H1 (cell line): ENCODE measurements at regions not wholly inside any gene's neighbourhood (a gene's known extent, or its start where the extent isn't known, plus 50 kb on each side); places are given as distances from the start of the nearest gene placed in this dataset.

ENCODE experiments used
- CTCF ChIA-PET: fragments of 300-600 bp; sonication (Branson Sonifier 250); formaldehyde crosslinking; loops from one replicate; lab custom pipeline; 2021; ENCODE audit not compliant: partially characterized antibody; lab: Charles Lee
- POLR2A ChIA-PET: fragments of 300-600 bp; sonication (Branson Sonifier 250); formaldehyde crosslinking; loops from one replicate; lab custom pipeline; 2021; ENCODE audit warnings: inconsistent platforms; ENCODE audit not compliant: partially characterized antibody; lab: Charles Lee
- DNase-seq, 2 experiments: peaks; one replicate each; pipeline versions ENCODE4 v3.0.0 to v3.0.0-alpha.2; 2010 to 2022; ENCODE audit warnings: low spot score in 2 of 2, low read depth in 1 of 2, mixed read lengths in 1 of 2
- FAIRE-seq: peaks from 2 replicates; lab custom pipeline; 2011; peaks lifted over from hg19 to GRCh38; lab: Jason Lieb, UNC
- H2AFZ ChIP-seq: 2 replicates; pipeline ENCODE4 v1.8.1; 2012; ENCODE audit warnings: low read length, inconsistent platforms
- H2AK5ac ChIP-seq: 2 replicates; pipeline ENCODE4 v1.6.1; 2013; ENCODE audit warnings: low read depth, low read length
- H2BK120ac ChIP-seq: replicated peaks from 2 replicates; pipeline ENCODE3; 2013; ENCODE audit warnings: low read depth, low read length, inconsistent platforms
- H2BK12ac ChIP-seq: 2 replicates; pipeline ENCODE4 v1.6.1; 2013; ENCODE audit warnings: low read depth, low read length
- H2BK15ac ChIP-seq: 2 replicates; pipeline ENCODE4 v1.6.1; 2013; ENCODE audit warnings: low read length
- H2BK20ac ChIP-seq: 2 replicates; pipeline ENCODE4 v1.6.1; 2013; ENCODE audit warnings: low read length
- H2BK5ac ChIP-seq: 2 replicates; pipeline ENCODE4 v1.6.1; 2013; ENCODE audit warnings: low read depth, low read length
- H3K14ac ChIP-seq: 2 replicates; pipeline ENCODE4 v1.6.1; 2013; ENCODE audit warnings: inconsistent platforms; ENCODE audit not compliant: insufficient read length
- H3K18ac ChIP-seq: 2 replicates; pipeline ENCODE4 v1.6.1; 2013; ENCODE audit warnings: low read length; ENCODE audit errors: extremely low read depth
- H3K23ac ChIP-seq: 2 replicates; pipeline ENCODE4 v1.6.1; 2013; ENCODE audit warnings: inconsistent platforms; ENCODE audit not compliant: insufficient read length
- H3K23me2 ChIP-seq: 2 replicates; pipeline ENCODE4 v1.6.1; 2013; ENCODE audit warnings: low read depth, low read length
- H3K27ac ChIP-seq: 2 replicates; pipeline ENCODE4 v1.6.1; 2011; ENCODE audit warnings: low read depth, low read length, inconsistent platforms
- H3K27me3 ChIP-seq, 4 experiments: replicated peaks in 1 of 4; 1 replicate in 1 of 4; 2 replicates in 3 of 4; pipeline versions ENCODE4 v1.6.1 to v1.8.1; 2011 to 2013; ENCODE audit warnings: low read length in 3 of 4, mild to moderate bottlenecking in 3 of 4, inconsistent platforms in 2 of 4, mixed read lengths in 2 of 4, moderate library complexity in 1 of 4; ENCODE audit not compliant: control insufficient read depth in 3 of 4, insufficient read depth in 3 of 4; ENCODE audit errors: extremely low read depth in 1 of 4
- H3K36me3 ChIP-seq, 4 experiments: 2 replicates each; pipeline versions ENCODE4 v1.6.1 to v1.8.1; 2011 to 2013; ENCODE audit warnings: mild to moderate bottlenecking in 4 of 4, low read length in 3 of 4, moderate library complexity in 2 of 4, control low read depth in 1 of 4, inconsistent platforms in 1 of 4; ENCODE audit not compliant: insufficient read depth in 4 of 4, control insufficient read depth in 2 of 4
- H3K4ac ChIP-seq: replicated peaks from 2 replicates; pipeline ENCODE3; 2013; ENCODE audit warnings: low read length, low read depth, mixed read lengths, inconsistent platforms; ENCODE audit not compliant: insufficient read length
- H3K4me1 ChIP-seq, 4 experiments: replicated peaks in 1 of 4; 1 replicate in 1 of 4; 2 replicates in 3 of 4; pipeline versions ENCODE4 v1.6.1 to v1.8.1; 2011 to 2013; ENCODE audit warnings: low read length in 3 of 4, inconsistent platforms in 2 of 4, mixed read lengths in 1 of 4; ENCODE audit not compliant: insufficient read depth in 4 of 4, control insufficient read depth in 3 of 4
- H3K4me2 ChIP-seq, 2 experiments: 2 replicates each; pipeline versions ENCODE4 v1.6.1 to v1.8.1; 2011 to 2013; ENCODE audit warnings: low read depth in 2 of 2, low read length in 2 of 2, control low read depth in 1 of 2, inconsistent platforms in 1 of 2, mild to moderate bottlenecking in 1 of 2; ENCODE audit not compliant: insufficient read depth in 1 of 2
- H3K4me3 ChIP-seq, 4 experiments: fragments of 200-600, 300-600 bp in 1 of 4; sonication (generic), shearing (Covaris generic), sonication (Bioruptor Twin) in 1 of 4; 2 replicates each; pipeline versions ENCODE4 v1.5.1 to v1.8.1; 2011 to 2016; ENCODE audit warnings: low read length in 4 of 4, low read depth in 3 of 4, control low read depth in 2 of 4, inconsistent platforms in 2 of 4, mild to moderate bottlenecking in 2 of 4, mixed read lengths in 1 of 4, moderate library complexity in 1 of 4; ENCODE audit not compliant: insufficient read depth in 2 of 4; ENCODE audit errors: extremely low read depth in 1 of 4
- H3K56ac ChIP-seq: replicated peaks from 2 replicates; pipeline ENCODE3; 2013; ENCODE audit warnings: low read depth, mild to moderate bottlenecking, mixed read lengths, low read length, inconsistent platforms; ENCODE audit not compliant: insufficient read length
- H3K79me1 ChIP-seq: 2 replicates; pipeline ENCODE4 v1.6.1; 2013; ENCODE audit warnings: low read depth, low read length, control low read depth
- H3K79me2 ChIP-seq, 2 experiments: 2 replicates each; pipeline versions ENCODE4 v1.6.1 to v1.8.1; 2012 to 2013; ENCODE audit warnings: low read length in 2 of 2, mild to moderate bottlenecking in 2 of 2, inconsistent platforms in 1 of 2; ENCODE audit not compliant: insufficient read depth in 2 of 2, control insufficient read depth in 1 of 2
- H3K9ac ChIP-seq, 4 experiments: replicated peaks in 1 of 4; 1 replicate in 1 of 4; 2 replicates in 3 of 4; pipeline versions ENCODE4 v1.6.1 to v1.8.1; 2011 to 2013; ENCODE audit warnings: low read depth in 3 of 4, low read length in 3 of 4, control low read depth in 2 of 4, mild to moderate bottlenecking in 2 of 4, moderate library complexity in 2 of 4, inconsistent platforms in 1 of 4; ENCODE audit errors: extremely low read depth in 1 of 4
- H3K9me3 ChIP-seq, 2 experiments: 2 replicates each; pipeline versions ENCODE4 v1.6.1 to v1.8.1; 2012 to 2013; ENCODE audit warnings: mild to moderate bottlenecking in 2 of 2, moderate library complexity in 2 of 2, control low read depth in 1 of 2, inconsistent platforms in 1 of 2, low read depth in 1 of 2, low read length in 1 of 2, mixed read lengths in 1 of 2; ENCODE audit not compliant: insufficient read depth in 2 of 2
- H4K20me1 ChIP-seq, 2 experiments: replicated peaks in 1 of 2; 2 replicates each; pipeline versions ENCODE3 to v1.8.1; 2011 to 2013; ENCODE audit warnings: inconsistent platforms in 2 of 2, low read length in 2 of 2, mild to moderate bottlenecking in 1 of 2; ENCODE audit not compliant: insufficient read depth in 2 of 2, control insufficient read depth in 1 of 2
- H4K5ac ChIP-seq: 2 replicates; pipeline ENCODE4 v1.6.1; 2013; ENCODE audit warnings: low read length, low read depth, mixed read lengths, inconsistent platforms; ENCODE audit not compliant: insufficient read length
- H4K8ac ChIP-seq: 2 replicates; pipeline ENCODE4 v1.8.0; 2013; ENCODE audit warnings: mild to moderate bottlenecking, moderate library complexity, low read length, inconsistent platforms; ENCODE audit not compliant: insufficient read depth; ENCODE audit errors: extremely low read depth
- H4K91ac ChIP-seq: replicated peaks from 2 replicates; pipeline ENCODE3; 2013; ENCODE audit warnings: low read length, mixed read lengths, inconsistent platforms; ENCODE audit not compliant: insufficient read length
- CBX5 ChIP-seq: fragments of 300-800, 300-1000 bp; sonication (generic); IDR thresholded peaks from 2 replicates; pipeline ENCODE4 v1.7.1; 2016; ENCODE audit warnings: antibody characterized with exemption, low read length, low read depth
- POLR2A ChIP-seq, 2 experiments: IDR thresholded peaks; 1 replicate in 1 of 2; 2 replicates in 1 of 2; pipeline ENCODE4 v1.6.1; 2011; ENCODE audit warnings: low read depth in 2 of 2, low read length in 2 of 2, mild to moderate bottlenecking in 2 of 2; ENCODE audit errors: control extremely low read depth in 1 of 2
- SIX5 ChIP-seq: IDR thresholded peaks from 2 replicates; pipeline ENCODE4 v1.6.1; 2011; ENCODE audit warnings: mild to moderate bottlenecking, low read depth, low read length
- WGBS, 2 experiments: shearing (Covaris generic) in 1 of 2; methylation state at CpG; one replicate each; pipeline versions ENCODE4 v1.1.6 to v1.1.7; 2013 to 2015; ENCODE audit warnings: low lambda C conversion rate in 2 of 2, mixed read lengths in 2 of 2, inconsistent platforms in 1 of 2, low coverage in 1 of 2, missing lambda C conversion rate in 1 of 2; ENCODE audit not compliant: insufficient replicate concordance in 2 of 2, insufficient coverage in 1 of 2, insufficient read length in 1 of 2; ENCODE audit errors: extremely low coverage in 1 of 2, missing lambda C conversion rate in 1 of 2; 5-methylcytosine and 5-hydroxymethylcytosine counted together
- TF ChIP-seq, protein P1 (sequence below): IDR thresholded peaks from 2 replicates; pipeline ENCODE4 v1.6.1; 2012; ENCODE audit warnings: inconsistent platforms
- TF ChIP-seq, protein P2 (sequence below): IDR thresholded peaks from 2 replicates; pipeline ENCODE4 v1.6.1; 2012; ENCODE audit warnings: inconsistent platforms

DNA sequence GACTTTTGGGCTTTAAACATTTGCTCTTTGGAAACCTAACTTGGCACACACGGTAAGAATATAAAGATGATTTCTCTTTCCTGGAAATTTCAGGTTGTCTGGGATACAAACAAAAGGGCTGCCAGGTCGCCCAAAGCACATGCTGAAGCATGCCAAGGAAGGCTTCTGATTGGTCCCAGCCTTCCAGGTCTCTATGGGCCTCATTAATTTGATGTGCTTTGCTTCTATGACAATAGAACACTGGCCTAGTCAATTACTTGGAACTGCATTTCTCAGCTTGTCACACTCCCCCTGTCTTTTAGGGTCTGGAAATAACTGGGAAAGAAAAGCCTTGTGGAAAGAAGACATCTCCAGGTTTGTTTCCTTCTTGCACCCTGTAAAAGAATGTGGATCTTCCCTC is 228.9 kb downstream of the ADCYAP1 start:
- Histone ChIP-seq H3K23ac (no peak overlapping the region), H3K4me2 (no peak overlapping the region), H3K36me3 (no peaks in the 10 kb centered on the region; a peak in 1 of 8 replicates), H3K27me3 (no peaks in the 10 kb centered on the region), H3K4me3 (no peak overlapping the region), H2BK15ac (no peak overlapping the region), H3K79me1 (no peaks in the 10 kb centered on the region), H4K8ac (no peak overlapping the region), H3K4ac (no peak overlapping the region), H4K20me1 (peaks cover 0 to 1% of the 10 kb centered on the region in 2 experiments), H3K18ac (no peak overlapping the region), H3K4me1 (no peaks in the 10 kb centered on the region), H3K56ac (no peak overlapping the region), H3K27ac (no peak overlapping the region), H2BK12ac (no peak overlapping the region), H4K5ac (no peak overlapping the region), H3K79me2 (no peaks in the 10 kb centered on the region), H4K91ac (no peak overlapping the region), H3K9ac (no peak overlapping the region), H2BK5ac (no peak overlapping the region), H3K23me2 (no peaks in the 10 kb centered on the region), H2BK20ac (no peak overlapping the region), H3K14ac (no peak overlapping the region), H2AFZ (no peak overlapping the region), H2AK5ac (no peak overlapping the region), H3K9me3 (0 out of 4 replicates have a peak, but pooled peaks cover 0 to 3% of the 10 kb centered on the region in 2 experiments), H2BK120ac (no peak overlapping the region)
- CTCF ChIA-PET: interaction anchor here (0.6 kb wide), 1 partner anchor 904 kb away, joined by 3 read pairs; no protein-coding TSS in a partner anchor
- WGBS, 2 experiments: 75% methylated on average over 2 of the region's 2 CpGs; no CpG with 5 or more reads in 1 of the 2 experiments
- POLR2A ChIA-PET: no interaction called here
- no peak for FAIRE-seq
- TF ChIP-seq POLR2A (IDR thresholded peaks at IDR 0.05; ENCODE audit: control extremely low read depth in 1 of 2, low read depth in 2 of 2, low read length in 2 of 2): no peak
- no peak for TF ChIP-seq CBX5
- TF ChIP-seq, protein P1, sequence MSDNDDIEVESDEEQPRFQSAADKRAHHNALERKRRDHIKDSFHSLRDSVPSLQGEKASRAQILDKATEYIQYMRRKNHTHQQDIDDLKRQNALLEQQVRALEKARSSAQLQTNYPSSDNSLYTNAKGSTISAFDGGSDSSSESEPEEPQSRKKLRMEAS: peak; percentile 56; the same call in 1 of the 2 replicates
- TF ChIP-seq, protein P2, sequence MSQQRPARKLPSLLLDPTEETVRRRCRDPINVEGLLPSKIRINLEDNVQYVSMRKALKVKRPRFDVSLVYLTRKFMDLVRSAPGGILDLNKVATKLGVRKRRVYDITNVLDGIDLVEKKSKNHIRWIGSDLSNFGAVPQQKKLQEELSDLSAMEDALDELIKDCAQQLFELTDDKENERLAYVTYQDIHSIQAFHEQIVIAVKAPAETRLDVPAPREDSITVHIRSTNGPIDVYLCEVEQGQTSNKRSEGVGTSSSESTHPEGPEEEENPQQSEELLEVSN: peak; percentile 52; the same call in 1 of the 2 replicates
- TF ChIP-seq SIX5: no peak
- no peak for DNase-seq
